PFSK-1 (cell line): ENCODE measurements at regions not wholly inside any gene's neighbourhood (a gene's known extent, or its start where the extent isn't known, plus 50 kb on each side); places are given as distances from the start of the nearest gene placed in this dataset.

Experiments used
- FOXP2 ChIP-seq: optimal IDR thresholded peaks from 2 replicates; pipeline ENCODE3; 2011; ENCODE audit warnings: borderline replicate concordance, control low read depth, inconsistent platforms; ENCODE audit not compliant: insufficient read depth; ENCODE audit errors: extremely low read length, extremely low read depth
- POLR2AphosphoS5 ChIP-seq: IDR thresholded peaks from 2 replicates; pipeline ENCODE4 v1.6.1; 2012; ENCODE audit warnings: low read depth, mild to moderate bottlenecking, control low read depth, low read length, moderate library complexity
- REST ChIP-seq, 2 experiments: IDR thresholded peaks; 2 replicates each; pipeline versions ENCODE4 v1.6.1 to v1.8.0; 2011 to 2012; ENCODE audit warnings: low read depth in 2 of 2, low read length in 2 of 2, control low read depth in 1 of 2, inconsistent platforms in 1 of 2, mild to moderate bottlenecking in 1 of 2, moderate library complexity in 1 of 2; ENCODE audit not compliant: insufficient read depth in 1 of 2
- SIN3A ChIP-seq: IDR thresholded peaks from 2 replicates; pipeline ENCODE4 v1.6.1; 2012; ENCODE audit warnings: mild to moderate bottlenecking, low read length, moderate library complexity, borderline replicate concordance; ENCODE audit not compliant: insufficient read depth
- TAF1 ChIP-seq: IDR thresholded peaks from 2 replicates; pipeline ENCODE4 v1.6.1; 2012; ENCODE audit warnings: low read length, control low read depth, borderline replicate concordance; ENCODE audit not compliant: insufficient read depth

GRCh38 chr3:144523396-144523795 is 551.8 kb downstream of the DIPK2A start:
- TF ChIP-seq REST (IDR thresholded peaks at IDR 0.05; ENCODE audit: insufficient read depth in 1 of 2, low read depth in 2 of 2, low read length in 2 of 2) (no peak), FOXP2 (no peak)

- no peak for TF ChIP-seq REST (IDR thresholded peaks at IDR 0.05; ENCODE audit: insufficient read depth in 1 of 2, low read depth in 2 of 2, low read length in 2 of 2)
- TF ChIP-seq SIN3A = no peak
- TF ChIP-seq TAF1 = no peak
- no peak for TF ChIP-seq POLR2AphosphoS5
- no peak for TF ChIP-seq FOXP2
These were observed 552.9 kb downstream of the DIPK2A start for GRCh38 chr3:144524531-144524930.

- TF ChIP-seq REST (IDR thresholded peaks at IDR 0.05; ENCODE audit: insufficient read depth in 1 of 2, low read depth in 2 of 2, low read length in 2 of 2) (no peak), SIN3A (no peak), POLR2AphosphoS5 (no peak), TAF1 (no peak), FOXP2 (no peak)
These were observed 557.9 kb downstream of the DIPK2A start for GRCh38 chr3:144529566-144529965.

GRCh38 chr3:144544871-144545270 is 573.2 kb downstream of the DIPK2A start:
- no peak for TF ChIP-seq FOXP2
- TF ChIP-seq REST (IDR thresholded peaks at IDR 0.05; ENCODE audit: insufficient read depth in 1 of 2, low read depth in 2 of 2, low read length in 2 of 2) = no peak
- TF ChIP-seq TAF1 = no peak
- TF ChIP-seq SIN3A = no peak
- TF ChIP-seq POLR2AphosphoS5 = no peak

GRCh38 chr3:144546539-144546938 is 574.9 kb downstream of the DIPK2A start:
- TF ChIP-seq SIN3A (no peak), FOXP2 (no peak), REST (IDR thresholded peaks at IDR 0.05; ENCODE audit: insufficient read depth in 1 of 2, low read depth in 2 of 2, low read length in 2 of 2) (no peak), TAF1 (no peak), POLR2AphosphoS5 (no peak)
